ENCODE measurements at regions not wholly inside any gene's neighbourhood (a gene's known extent, or its start where the extent isn't known, plus 50 kb on each side); places are given as distances from the start of the nearest gene placed in this dataset.
"Not testable (repeated sequence)": the region's sequence is repeated elsewhere in the genome, so short reads cannot be mapped to it uniquely, and the experiment has no call there.

DNA sequence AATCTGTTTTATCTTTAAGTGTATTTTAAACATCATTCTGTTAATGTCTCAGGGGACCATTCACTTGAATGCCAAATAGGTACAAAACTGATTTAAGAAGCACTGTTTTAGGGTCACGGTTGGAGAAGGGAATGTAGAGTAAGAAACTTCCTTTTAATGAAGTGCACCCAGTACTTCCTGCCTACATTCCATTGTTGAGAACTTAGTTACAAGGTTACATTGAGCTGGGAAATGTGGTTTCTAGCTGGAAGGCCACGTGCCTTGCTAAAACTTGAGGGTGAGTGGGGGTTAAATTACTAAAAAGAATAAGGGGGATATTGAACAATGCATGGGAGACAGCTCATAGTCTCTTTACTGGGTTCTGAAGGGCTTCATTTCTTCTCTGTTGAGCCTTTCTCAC, 78.3 kb upstream of the TBC1D5 start:
- Histone ChIP-seq H3K36me3 (no peaks in the 10 kb centered on the region), H3K27ac (no peak overlapping the region), H3K9me3 (no peaks in the 10 kb centered on the region), H3K4me1 (ENCODE audit: insufficient read depth) (no peaks in the 10 kb centered on the region), H3K27me3 (no peaks in the 10 kb centered on the region), H3K4me3 (no peak overlapping the region)
- no peak for DNase-seq
- intact Hi-C loops (cut with DNase I), result no loop called here
- TF ChIP-seq, protein P1, sequence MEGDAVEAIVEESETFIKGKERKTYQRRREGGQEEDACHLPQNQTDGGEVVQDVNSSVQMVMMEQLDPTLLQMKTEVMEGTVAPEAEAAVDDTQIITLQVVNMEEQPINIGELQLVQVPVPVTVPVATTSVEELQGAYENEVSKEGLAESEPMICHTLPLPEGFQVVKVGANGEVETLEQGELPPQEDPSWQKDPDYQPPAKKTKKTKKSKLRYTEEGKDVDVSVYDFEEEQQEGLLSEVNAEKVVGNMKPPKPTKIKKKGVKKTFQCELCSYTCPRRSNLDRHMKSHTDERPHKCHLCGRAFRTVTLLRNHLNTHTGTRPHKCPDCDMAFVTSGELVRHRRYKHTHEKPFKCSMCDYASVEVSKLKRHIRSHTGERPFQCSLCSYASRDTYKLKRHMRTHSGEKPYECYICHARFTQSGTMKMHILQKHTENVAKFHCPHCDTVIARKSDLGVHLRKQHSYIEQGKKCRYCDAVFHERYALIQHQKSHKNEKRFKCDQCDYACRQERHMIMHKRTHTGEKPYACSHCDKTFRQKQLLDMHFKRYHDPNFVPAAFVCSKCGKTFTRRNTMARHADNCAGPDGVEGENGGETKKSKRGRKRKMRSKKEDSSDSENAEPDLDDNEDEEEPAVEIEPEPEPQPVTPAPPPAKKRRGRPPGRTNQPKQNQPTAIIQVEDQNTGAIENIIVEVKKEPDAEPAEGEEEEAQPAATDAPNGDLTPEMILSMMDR (IDR thresholded peaks at IDR 0.05), result no peak
- no peak for TF ChIP-seq EP300 (IDR thresholded peaks at IDR 0.05)
- TF ChIP-seq POLR2A (IDR thresholded peaks at IDR 0.05), result no peak
- WGBS, 3 donors, result 31 to 43% (median 33%) methylated on average over 2 of the region's 2 CpGs

DNA sequence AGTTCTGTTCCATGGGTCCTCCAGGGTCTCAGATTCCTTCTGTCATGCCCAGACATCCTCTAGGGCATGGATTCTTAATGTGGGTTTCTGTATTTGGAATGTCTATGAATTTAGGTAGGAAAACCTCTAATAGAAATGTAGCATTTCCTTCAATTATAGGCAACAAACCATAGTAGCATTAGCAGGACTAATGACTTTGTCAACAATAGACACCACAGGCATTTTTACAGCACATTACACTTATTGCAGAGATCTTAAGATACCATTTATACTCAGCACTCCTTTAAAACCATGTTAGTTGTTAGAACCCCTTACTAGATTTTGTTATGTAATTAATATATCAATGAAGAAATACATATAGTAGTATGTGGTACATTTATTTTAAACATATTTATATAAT, 77.8 kb upstream of the TBC1D5 start:
- Histone ChIP-seq H3K27ac (no peak overlapping the region), H3K9me3 (no peaks in the 10 kb centered on the region), H3K4me3 (no peak overlapping the region), H3K27me3 (no peaks in the 10 kb centered on the region), H3K4me1 (ENCODE audit: insufficient read depth) (no peaks in the 10 kb centered on the region), H3K36me3 (no peaks in the 10 kb centered on the region)
- no peak for DNase-seq
- TF ChIP-seq, protein P1 (IDR thresholded peaks at IDR 0.05), result no peak
- intact Hi-C loops (cut with DNase I), result no loop called here

DNA sequence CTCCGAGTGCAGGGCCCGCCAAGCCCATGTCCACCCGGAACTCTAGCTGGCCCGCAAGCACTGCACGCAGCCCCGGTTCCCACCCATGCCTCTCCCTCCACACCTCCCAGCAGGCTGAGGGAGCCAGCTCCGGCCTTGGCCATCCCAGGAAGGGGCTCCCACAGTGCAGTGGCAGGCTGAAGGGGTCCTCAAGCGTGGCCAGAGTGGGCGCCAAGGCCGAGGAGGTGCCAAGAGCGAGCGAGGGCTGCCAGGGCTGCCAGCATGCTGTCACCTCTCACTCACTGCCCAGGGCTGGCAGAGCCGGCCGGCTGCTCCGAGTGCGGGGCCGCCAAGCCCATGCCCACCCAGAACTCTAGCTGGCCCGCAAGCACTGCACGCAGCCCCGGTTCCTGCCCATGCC, 75.5 kb upstream of the TBC1D5 start:
- DNase-seq; H3K27ac ChIP-seq; H3K36me3 ChIP-seq; H3K4me3 ChIP-seq; H3K4me1 ChIP-seq (ENCODE audit: insufficient read depth); H3K9me3 ChIP-seq; H3K27me3 ChIP-seq; intact Hi-C loops (cut with DNase I): not testable (repeated sequence)
- 95 to 98% (median 97%) methylated on average over 18 to 20 of the region's 20 CpGs for WGBS, 3 donors

DNA sequence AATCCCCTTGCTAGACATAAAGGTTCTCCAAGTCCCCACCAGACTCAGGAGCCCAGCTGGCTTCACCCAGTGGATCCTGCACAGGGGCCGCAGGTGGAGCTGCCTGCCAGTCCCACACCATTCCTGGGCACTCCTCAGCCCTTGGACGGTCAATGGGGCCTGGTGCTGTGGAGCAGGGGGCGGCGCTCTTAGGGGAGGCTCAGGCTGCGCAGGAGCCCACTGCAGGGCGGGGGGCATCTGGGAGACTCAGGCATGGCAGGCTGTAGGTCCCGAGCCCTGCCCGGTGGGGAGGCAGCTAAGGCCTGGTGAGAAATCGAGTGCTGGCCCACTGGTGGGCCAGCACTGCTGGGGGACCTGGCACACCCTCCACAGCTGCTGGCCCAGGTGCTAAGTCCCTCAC, 75.1 kb upstream of the TBC1D5 start:
- no peak overlapping the region for H3K27ac ChIP-seq

DNA sequence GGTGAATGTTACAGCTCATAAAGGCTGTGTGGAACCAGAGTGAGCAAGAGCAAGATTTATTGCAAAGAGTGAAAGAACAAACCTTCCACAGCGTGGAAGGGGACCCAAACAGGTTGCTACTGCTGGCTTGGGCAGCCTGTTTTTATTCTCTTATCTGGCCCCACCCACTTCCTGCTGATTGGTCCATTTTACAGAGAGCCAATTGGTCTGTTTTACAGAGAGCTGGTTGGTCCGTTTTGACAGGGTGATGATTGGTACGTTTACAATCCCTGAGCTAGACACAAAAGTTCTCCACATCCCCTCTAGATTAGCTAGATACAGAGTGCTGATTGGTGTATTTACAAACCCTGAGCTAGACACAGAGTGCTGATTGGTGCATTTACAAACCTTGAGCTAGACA, 74.4 kb upstream of the TBC1D5 start:
- H3K27ac ChIP-seq; H3K36me3 ChIP-seq; H3K9me3 ChIP-seq; H3K4me1 ChIP-seq (ENCODE audit: insufficient read depth); DNase-seq; H3K27me3 ChIP-seq; H3K4me3 ChIP-seq; intact Hi-C loops (cut with DNase I): not testable (repeated sequence)
- WGBS, 3 donors, result 85 to 91% (median 85%) methylated on average over 3 of the region's 3 CpGs

More for the DNA sequence above, 75.1 kb upstream of the TBC1D5 start:
- DNase-seq, result no peak
- Histone ChIP-seq H3K9me3 (no peaks in the 10 kb centered on the region), H3K27me3 (no peaks in the 10 kb centered on the region), H3K4me3 (no peak overlapping the region), H3K4me1 (ENCODE audit: insufficient read depth) (no peaks in the 10 kb centered on the region), H3K36me3 (no peaks in the 10 kb centered on the region)
- TF ChIP-seq, protein P1 (IDR thresholded peaks at IDR 0.05), result no peak
- TF ChIP-seq EP300 (IDR thresholded peaks at IDR 0.05) (no peak), POLR2A (IDR thresholded peaks at IDR 0.05) (no peak)
- WGBS, 3 donors, result 94 to 98% (median 97%) methylated on average over 8 to 9 of the region's 9 CpGs
- intact Hi-C loops (cut with DNase I), result no loop called here

DNA sequence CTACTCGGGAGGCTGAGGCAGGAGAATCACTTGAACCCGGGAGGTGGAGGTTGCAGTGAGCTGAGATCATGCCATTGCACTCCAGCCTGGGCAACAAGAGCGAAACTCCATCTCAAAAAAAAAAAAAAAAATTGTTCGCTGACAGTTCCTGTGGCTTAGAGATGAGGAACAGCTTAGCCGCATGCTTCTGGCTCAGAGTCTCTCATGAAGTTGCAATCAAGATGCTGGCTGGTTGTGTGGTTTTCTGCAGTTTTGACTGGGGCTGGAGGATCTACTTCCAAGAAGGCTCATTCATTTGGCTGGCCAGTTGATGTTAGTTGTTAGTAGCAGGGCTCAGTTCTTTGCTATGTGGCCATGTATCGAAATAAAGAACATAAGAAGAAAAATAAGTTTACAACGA, 69.9 kb upstream of the TBC1D5 start:
- H3K4me3 ChIP-seq; H3K4me1 ChIP-seq (ENCODE audit: insufficient read depth); DNase-seq; H3K36me3 ChIP-seq; H3K27ac ChIP-seq; intact Hi-C loops (cut with DNase I); H3K27me3 ChIP-seq; H3K9me3 ChIP-seq: not testable (repeated sequence)
- WGBS, 3 donors, result 96% methylated on average over 7 of the region's 7 CpGs

Measured in ovary (tissue), 7 donors.